Omental fat pad (tissue), 3 donors: ENCODE measurements at regions not wholly inside any gene's neighbourhood (a gene's known extent, or its start where the extent isn't known, plus 50 kb on each side); places are given as distances from the start of the nearest gene placed in this dataset.

Source experiments
- ATAC-seq: fragments of 150-250 bp; one replicate; pipeline ENCODE4 v1.9.1; 2016; ENCODE audit warnings: mild to moderate bottlenecking, moderate library complexity; ENCODE audit not compliant: low FRiP score
- DNase-seq: peaks from one replicate; pipeline ENCODE4 v3.0.0-alpha.2; 2019; ENCODE audit warnings: low spot score
- CTCF ChIP-seq, 3 donors: fragments of 450-650 bp; IDR thresholded peaks; one replicate each; pipeline ENCODE4 v1.5.1; 2016 to 2017; ENCODE audit warnings: antibody characterized with exemption in 3 of 3, mild to moderate bottlenecking in 3 of 3, moderate library complexity in 2 of 3

- DNase-seq (no peak), ATAC-seq (no peak)
- TF ChIP-seq CTCF (IDR thresholded peaks at IDR 0.05): no peak
Measured at GRCh38 chr2:238731961-238732360, 115.9 kb upstream of the TWIST2 start.

- DNase-seq: no peak
- ATAC-seq: no peak
Measured at GRCh38 chr2:238738917-238739316, 109.0 kb upstream of the TWIST2 start.

GRCh38 chr2:238739668-238740067 lies 108.2 kb upstream of the TWIST2 start:
- TF ChIP-seq CTCF (IDR thresholded peaks at IDR 0.05): no peak
- no peak for ATAC-seq
- no peak for DNase-seq

More at GRCh38 chr2:238738917-238739316, 109.0 kb upstream of the TWIST2 start:
- no peak for TF ChIP-seq CTCF (IDR thresholded peaks at IDR 0.05)

GRCh38 chr2:238741277-238741676 lies 106.6 kb upstream of the TWIST2 start:
- no peak for TF ChIP-seq CTCF (IDR thresholded peaks at IDR 0.05)
- ATAC-seq: no peak
- DNase-seq: no peak

GRCh38 chr2:238742066-238742465 lies 105.8 kb upstream of the TWIST2 start:
- ATAC-seq: no peak
- no peak for TF ChIP-seq CTCF (IDR thresholded peaks at IDR 0.05)
- no peak for DNase-seq

- no peak for TF ChIP-seq CTCF (IDR thresholded peaks at IDR 0.05)
- DNase-seq (no peak), ATAC-seq (no peak)
Measured at GRCh38 chr2:238742664-238743063, 105.2 kb upstream of the TWIST2 start.

- ATAC-seq: no peak
- no peak for DNase-seq
Measured at GRCh38 chr2:238743243-238744065, 104.4 kb upstream of the TWIST2 start.

More at GRCh38 chr2:238743243-238744065, 104.4 kb upstream of the TWIST2 start:
- TF ChIP-seq CTCF (IDR thresholded peaks at IDR 0.05): no peak
